ENCODE measurements at regions not wholly inside any gene's neighbourhood (a gene's known extent, or its start where the extent isn't known, plus 50 kb on each side); places are given as distances from the start of the nearest gene placed in this dataset.

GRCh38 chr2:21223618-21224017 is 99.8 kb downstream of the TDRD15 start:
- no peaks in the 10 kb centered on the region for H3K27me3 ChIP-seq (ENCODE audit: insufficient read depth, insufficient read length)
- no peak overlapping the region for H3K9ac ChIP-seq (ENCODE audit: insufficient read length, low read depth)
- H3K9me3 ChIP-seq (ENCODE audit: insufficient read depth, low read length): no peaks in the 10 kb centered on the region
- no peak for TF ChIP-seq ZNF274 (IDR thresholded peaks at IDR 0.05; ENCODE audit: low read depth, low read length)
- no peak for TF ChIP-seq SUZ12 (IDR thresholded peaks at IDR 0.05; ENCODE audit: extremely low read depth, insufficient read depth, insufficient read length)
- no peak for TF ChIP-seq YY1 (IDR thresholded peaks at IDR 0.05; ENCODE audit: insufficient read depth, insufficient read length)
- no peak for DNase-seq (ENCODE audit: low read depth, low spot score)
- no peak overlapping the region for H3K4me3 ChIP-seq (ENCODE audit: insufficient read length, low read depth)
- H3K36me3 ChIP-seq (ENCODE audit: insufficient read depth, insufficient read length, low read length): no peaks in the 10 kb centered on the region
- H3K4me1 ChIP-seq (ENCODE audit: insufficient read depth, insufficient read length): no peaks in the 10 kb centered on the region

- Histone ChIP-seq H3K9me3 (ENCODE audit: insufficient read depth, low read length) (no peaks in the 10 kb centered on the region), H3K4me1 (ENCODE audit: insufficient read depth, insufficient read length) (no peaks in the 10 kb centered on the region), H3K4me3 (ENCODE audit: insufficient read length, low read depth) (no peak overlapping the region), H3K9ac (ENCODE audit: insufficient read length, low read depth) (no peak overlapping the region), H3K27me3 (ENCODE audit: insufficient read depth, insufficient read length) (no peaks in the 10 kb centered on the region), H3K36me3 (ENCODE audit: insufficient read depth, insufficient read length, low read length) (no peaks in the 10 kb centered on the region)
- TF ChIP-seq SUZ12 (IDR thresholded peaks at IDR 0.05; ENCODE audit: extremely low read depth, insufficient read depth, insufficient read length) (no peak), ZNF274 (IDR thresholded peaks at IDR 0.05; ENCODE audit: low read depth, low read length) (no peak), YY1 (IDR thresholded peaks at IDR 0.05; ENCODE audit: insufficient read depth, insufficient read length) (no peak)
- DNase-seq (ENCODE audit: low read depth, low spot score): no peak
Observed at GRCh38 chr2:21228041-21228895, 104.5 kb downstream of the TDRD15 start.

GRCh38 chr2:21229302-21229701 is 105.5 kb downstream of the TDRD15 start:
- H3K9me3 ChIP-seq (ENCODE audit: insufficient read depth, low read length): no peaks in the 10 kb centered on the region
- H3K4me3 ChIP-seq (ENCODE audit: insufficient read length, low read depth): no peak overlapping the region
- TF ChIP-seq YY1 (IDR thresholded peaks at IDR 0.05; ENCODE audit: insufficient read depth, insufficient read length) (no peak), SUZ12 (IDR thresholded peaks at IDR 0.05; ENCODE audit: extremely low read depth, insufficient read depth, insufficient read length) (no peak), ZNF274 (IDR thresholded peaks at IDR 0.05; ENCODE audit: low read depth, low read length) (no peak)
- no peak overlapping the region for H3K9ac ChIP-seq (ENCODE audit: insufficient read length, low read depth)
- H3K36me3 ChIP-seq (ENCODE audit: insufficient read depth, insufficient read length, low read length): no peaks in the 10 kb centered on the region
- no peaks in the 10 kb centered on the region for H3K27me3 ChIP-seq (ENCODE audit: insufficient read depth, insufficient read length)
- DNase-seq (ENCODE audit: low read depth, low spot score): no peak
- H3K4me1 ChIP-seq (ENCODE audit: insufficient read depth, insufficient read length): no peaks in the 10 kb centered on the region

- no peaks in the 10 kb centered on the region for H3K9me3 ChIP-seq (ENCODE audit: insufficient read depth, low read length)
- no peaks in the 10 kb centered on the region for H3K4me1 ChIP-seq (ENCODE audit: insufficient read depth, insufficient read length)
- H3K9ac ChIP-seq (ENCODE audit: insufficient read length, low read depth): no peak overlapping the region
- H3K4me3 ChIP-seq (ENCODE audit: insufficient read length, low read depth): no peak overlapping the region
- no peak for TF ChIP-seq ZNF274 (IDR thresholded peaks at IDR 0.05; ENCODE audit: low read depth, low read length)
- TF ChIP-seq SUZ12 (IDR thresholded peaks at IDR 0.05; ENCODE audit: extremely low read depth, insufficient read depth, insufficient read length): no peak
- no peak for TF ChIP-seq YY1 (IDR thresholded peaks at IDR 0.05; ENCODE audit: insufficient read depth, insufficient read length)
- no peak for DNase-seq (ENCODE audit: low read depth, low spot score)
- no peaks in the 10 kb centered on the region for H3K27me3 ChIP-seq (ENCODE audit: insufficient read depth, insufficient read length)
- no peaks in the 10 kb centered on the region for H3K36me3 ChIP-seq (ENCODE audit: insufficient read depth, insufficient read length, low read length)
Observed at GRCh38 chr2:21230140-21230539, 106.4 kb downstream of the TDRD15 start.

- TF ChIP-seq ZNF274 (IDR thresholded peaks at IDR 0.05; ENCODE audit: low read depth, low read length) (no peak), SUZ12 (IDR thresholded peaks at IDR 0.05; ENCODE audit: extremely low read depth, insufficient read depth, insufficient read length) (no peak), YY1 (IDR thresholded peaks at IDR 0.05; ENCODE audit: insufficient read depth, insufficient read length) (no peak)
- H3K4me1 ChIP-seq (ENCODE audit: insufficient read depth, insufficient read length): no peaks in the 10 kb centered on the region
- no peaks in the 10 kb centered on the region for H3K36me3 ChIP-seq (ENCODE audit: insufficient read depth, insufficient read length, low read length)
- H3K4me3 ChIP-seq (ENCODE audit: insufficient read length, low read depth): no peak overlapping the region
- no peak overlapping the region for H3K9ac ChIP-seq (ENCODE audit: insufficient read length, low read depth)
- H3K27me3 ChIP-seq (ENCODE audit: insufficient read depth, insufficient read length): no peaks in the 10 kb centered on the region
- H3K9me3 ChIP-seq (ENCODE audit: insufficient read depth, low read length): no peaks in the 10 kb centered on the region
- DNase-seq (ENCODE audit: low read depth, low spot score): no peak
Observed at GRCh38 chr2:21231985-21232384, 108.2 kb downstream of the TDRD15 start.

GRCh38 chr2:21233194-21233593 is 109.4 kb downstream of the TDRD15 start:
- Histone ChIP-seq H3K36me3 (ENCODE audit: insufficient read depth, insufficient read length, low read length) (no peaks in the 10 kb centered on the region), H3K4me1 (ENCODE audit: insufficient read depth, insufficient read length) (no peaks in the 10 kb centered on the region), H3K27me3 (ENCODE audit: insufficient read depth, insufficient read length) (no peaks in the 10 kb centered on the region), H3K9ac (ENCODE audit: insufficient read length, low read depth) (no peak overlapping the region), H3K9me3 (ENCODE audit: insufficient read depth, low read length) (no peaks in the 10 kb centered on the region), H3K4me3 (ENCODE audit: insufficient read length, low read depth) (no peak overlapping the region)
- no peak for DNase-seq (ENCODE audit: low read depth, low spot score)
- no peak for TF ChIP-seq SUZ12 (IDR thresholded peaks at IDR 0.05; ENCODE audit: extremely low read depth, insufficient read depth, insufficient read length)
- TF ChIP-seq YY1 (IDR thresholded peaks at IDR 0.05; ENCODE audit: insufficient read depth, insufficient read length): no peak
- no peak for TF ChIP-seq ZNF274 (IDR thresholded peaks at IDR 0.05; ENCODE audit: low read depth, low read length)

GRCh38 chr2:21234001-21234400 is 110.2 kb downstream of the TDRD15 start:
- no peak overlapping the region for H3K4me3 ChIP-seq (ENCODE audit: insufficient read length, low read depth)
- no peaks in the 10 kb centered on the region for H3K4me1 ChIP-seq (ENCODE audit: insufficient read depth, insufficient read length)
- DNase-seq (ENCODE audit: low read depth, low spot score): no peak
- H3K27me3 ChIP-seq (ENCODE audit: insufficient read depth, insufficient read length): no peaks in the 10 kb centered on the region
- TF ChIP-seq SUZ12 (IDR thresholded peaks at IDR 0.05; ENCODE audit: extremely low read depth, insufficient read depth, insufficient read length): no peak
- no peak for TF ChIP-seq YY1 (IDR thresholded peaks at IDR 0.05; ENCODE audit: insufficient read depth, insufficient read length)
- TF ChIP-seq ZNF274 (IDR thresholded peaks at IDR 0.05; ENCODE audit: low read depth, low read length): no peak
- no peak overlapping the region for H3K9ac ChIP-seq (ENCODE audit: insufficient read length, low read depth)
- no peaks in the 10 kb centered on the region for H3K36me3 ChIP-seq (ENCODE audit: insufficient read depth, insufficient read length, low read length)
- H3K9me3 ChIP-seq (ENCODE audit: insufficient read depth, low read length): no peaks in the 10 kb centered on the region
